ENCODE measurements at regions not wholly inside any gene's neighbourhood (a gene's known extent, or its start where the extent isn't known, plus 50 kb on each side); places are given as distances from the start of the nearest gene placed in this dataset.
"Not testable (repeated sequence)": the region's sequence is repeated elsewhere in the genome, so short reads cannot be mapped to it uniquely, and the experiment has no call there.

- Histone ChIP-seq H3K36me3 (ENCODE audit: control insufficient read depth, insufficient read depth, low read length) (no peaks in the 10 kb centered on the region), H3K27me3 (ENCODE audit: control insufficient read depth, insufficient read depth, low read length) (no peaks in the 10 kb centered on the region), H3K4me3 (ENCODE audit: low read depth, low read length) (no peak overlapping the region)
- POLR2A ChIA-PET: no interaction called here
- TF ChIP-seq, protein P1, sequence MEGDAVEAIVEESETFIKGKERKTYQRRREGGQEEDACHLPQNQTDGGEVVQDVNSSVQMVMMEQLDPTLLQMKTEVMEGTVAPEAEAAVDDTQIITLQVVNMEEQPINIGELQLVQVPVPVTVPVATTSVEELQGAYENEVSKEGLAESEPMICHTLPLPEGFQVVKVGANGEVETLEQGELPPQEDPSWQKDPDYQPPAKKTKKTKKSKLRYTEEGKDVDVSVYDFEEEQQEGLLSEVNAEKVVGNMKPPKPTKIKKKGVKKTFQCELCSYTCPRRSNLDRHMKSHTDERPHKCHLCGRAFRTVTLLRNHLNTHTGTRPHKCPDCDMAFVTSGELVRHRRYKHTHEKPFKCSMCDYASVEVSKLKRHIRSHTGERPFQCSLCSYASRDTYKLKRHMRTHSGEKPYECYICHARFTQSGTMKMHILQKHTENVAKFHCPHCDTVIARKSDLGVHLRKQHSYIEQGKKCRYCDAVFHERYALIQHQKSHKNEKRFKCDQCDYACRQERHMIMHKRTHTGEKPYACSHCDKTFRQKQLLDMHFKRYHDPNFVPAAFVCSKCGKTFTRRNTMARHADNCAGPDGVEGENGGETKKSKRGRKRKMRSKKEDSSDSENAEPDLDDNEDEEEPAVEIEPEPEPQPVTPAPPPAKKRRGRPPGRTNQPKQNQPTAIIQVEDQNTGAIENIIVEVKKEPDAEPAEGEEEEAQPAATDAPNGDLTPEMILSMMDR (IDR thresholded peaks at IDR 0.05; ENCODE audit: insufficient read depth, low read depth, low read length): no peak
- DNase-seq (ENCODE audit: low read depth): no peak
- CTCF ChIA-PET: no interaction called here
Observed at GRCh38 chr16:26863931-26864330, 202.8 kb upstream of the C16orf82 start.

DNA sequence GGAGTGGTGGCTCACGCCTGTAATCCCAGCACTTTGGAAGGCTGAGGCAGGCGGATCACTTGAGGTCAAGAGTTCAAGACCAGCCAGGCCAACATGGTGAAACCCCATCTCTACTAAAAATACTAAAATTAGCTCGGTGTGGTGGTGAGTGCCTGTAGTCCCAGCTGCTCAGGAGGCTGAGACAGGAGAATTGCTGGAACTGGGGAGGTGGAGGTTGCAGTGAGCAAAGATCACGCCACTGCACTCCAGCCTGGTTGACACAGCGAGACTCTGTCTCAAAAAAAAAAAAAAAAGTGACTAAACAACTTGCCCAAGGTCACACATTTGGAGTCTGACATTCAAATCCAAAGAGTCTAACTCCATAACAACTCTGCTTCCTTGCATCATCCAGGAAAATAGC is 192.4 kb upstream of the C16orf82 start:
- CTCF ChIA-PET; H3K4me3 ChIP-seq (ENCODE audit: low read depth, low read length); H3K27me3 ChIP-seq (ENCODE audit: control insufficient read depth, insufficient read depth, low read length); DNase-seq (ENCODE audit: low read depth); H3K36me3 ChIP-seq (ENCODE audit: control insufficient read depth, insufficient read depth, low read length); POLR2A ChIA-PET: not testable (repeated sequence)

DNA sequence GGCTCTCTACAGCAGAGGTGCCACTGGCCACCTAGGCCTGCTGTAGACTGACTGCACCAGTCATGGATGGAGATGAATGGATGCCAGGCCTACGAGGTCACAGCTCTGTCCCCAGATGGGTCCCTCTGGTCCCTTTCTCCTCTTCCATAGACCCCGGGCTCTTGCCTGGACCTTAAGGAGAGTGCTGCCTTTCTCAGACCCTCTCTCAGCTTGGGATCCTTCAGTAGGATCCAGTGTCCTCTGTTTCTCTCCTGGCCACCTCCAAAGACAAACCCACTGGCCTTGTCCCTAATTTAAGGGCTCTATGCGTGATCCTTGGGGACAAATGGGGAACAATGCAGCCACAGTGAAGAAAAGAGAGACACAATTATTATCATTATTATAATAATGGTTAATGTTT is 189.3 kb upstream of the C16orf82 start:
- H3K4me3 ChIP-seq (ENCODE audit: low read depth, low read length): no peak overlapping the region
- H3K36me3 ChIP-seq (ENCODE audit: control insufficient read depth, insufficient read depth, low read length): no peaks in the 10 kb centered on the region
- no peaks in the 10 kb centered on the region for H3K27me3 ChIP-seq (ENCODE audit: control insufficient read depth, insufficient read depth, low read length)
- TF ChIP-seq, protein P1 (IDR thresholded peaks at IDR 0.05; ENCODE audit: insufficient read depth, low read depth, low read length): no peak
- ChIA-PET POLR2A (no interaction called here), CTCF (no interaction called here)
- no peak for DNase-seq (ENCODE audit: low read depth)

DNA sequence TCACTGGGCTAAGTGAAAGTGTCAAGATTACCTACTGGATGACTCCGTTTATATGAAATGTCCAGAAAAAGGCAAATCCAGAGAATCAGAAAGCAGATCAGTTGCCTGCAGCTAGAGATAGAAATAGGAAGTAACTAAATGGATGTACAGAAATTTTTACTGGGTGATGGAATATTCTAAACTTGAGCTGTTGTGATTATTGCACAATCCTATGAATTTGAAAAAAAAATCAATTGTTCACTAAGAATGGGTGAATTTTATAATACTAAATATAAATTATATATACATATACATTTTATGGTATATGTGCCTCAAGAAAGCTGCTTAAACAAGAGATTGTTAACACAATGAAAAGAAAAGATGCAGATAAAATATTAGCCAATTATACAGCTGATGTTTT is 181.1 kb upstream of the C16orf82 start:
- ChIA-PET CTCF (interaction anchor here (0.5 kb wide), 1 partner anchor 127 kb away, joined by 3 read pairs; no protein-coding TSS in a partner anchor), POLR2A (no interaction called here)
- no peaks in the 10 kb centered on the region for H3K27me3 ChIP-seq (ENCODE audit: control insufficient read depth, insufficient read depth, low read length)

GRCh38 chr16:26889740-26890139 is 177.0 kb upstream of the C16orf82 start:
- CTCF ChIA-PET: interaction anchor here (0.6 kb wide), 1 partner anchor 220 kb away, joined by 3 read pairs; no protein-coding TSS in a partner anchor
- no peaks in the 10 kb centered on the region for H3K27me3 ChIP-seq (ENCODE audit: control insufficient read depth, insufficient read depth, low read length)
- POLR2A ChIA-PET: no interaction called here

More for the DNA sequence above, 181.1 kb upstream of the C16orf82 start:
- TF ChIP-seq, protein P1 (IDR thresholded peaks at IDR 0.05; ENCODE audit: insufficient read depth, low read depth, low read length): no peak
- Histone ChIP-seq H3K4me3 (ENCODE audit: low read depth, low read length) (no peak overlapping the region), H3K36me3 (ENCODE audit: control insufficient read depth, insufficient read depth, low read length) (no peaks in the 10 kb centered on the region)
- DNase-seq (ENCODE audit: low read depth): no peak

DNA sequence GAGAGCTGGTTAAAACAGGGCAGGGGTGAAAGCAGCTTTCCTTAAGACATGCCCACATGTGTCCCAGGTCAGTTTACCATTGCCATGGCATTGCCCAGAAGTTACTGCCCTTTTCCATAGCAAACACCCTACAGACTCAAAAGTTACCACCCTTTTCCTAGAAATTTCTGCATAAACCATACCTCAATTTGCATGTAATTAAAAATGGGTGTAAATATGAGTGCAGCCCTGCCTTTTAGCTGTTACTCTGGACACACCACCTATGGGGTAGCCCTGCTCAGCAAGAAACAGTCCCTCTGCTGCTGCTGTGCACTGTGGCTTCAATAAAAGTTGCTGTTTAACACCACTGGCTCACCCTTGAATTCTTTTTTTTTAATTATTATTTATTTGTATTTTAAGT is 168.5 kb upstream of the C16orf82 start:
- no peaks in the 10 kb centered on the region for H3K27me3 ChIP-seq (ENCODE audit: control insufficient read depth, insufficient read depth, low read length)
- POLR2A ChIA-PET: no interaction called here
- TF ChIP-seq, protein P1 (IDR thresholded peaks at IDR 0.05; ENCODE audit: insufficient read depth, low read depth, low read length): no peak

More at GRCh38 chr16:26889740-26890139, 177.0 kb upstream of the C16orf82 start:
- H3K4me3 ChIP-seq (ENCODE audit: low read depth, low read length): no peak overlapping the region
- TF ChIP-seq, protein P1 (IDR thresholded peaks at IDR 0.05; ENCODE audit: insufficient read depth, low read depth, low read length): no peak
- no peak for DNase-seq (ENCODE audit: low read depth)
- H3K36me3 ChIP-seq (ENCODE audit: control insufficient read depth, insufficient read depth, low read length): no peaks in the 10 kb centered on the region

More for the DNA sequence above, 168.5 kb upstream of the C16orf82 start:
- no peak for DNase-seq (ENCODE audit: low read depth)
- Histone ChIP-seq H3K4me3 (ENCODE audit: low read depth, low read length) (no peak overlapping the region), H3K36me3 (ENCODE audit: control insufficient read depth, insufficient read depth, low read length) (no peaks in the 10 kb centered on the region)
- CTCF ChIA-PET: no interaction called here
